K562 (cell line): ENCODE measurements at regions not wholly inside any gene's neighbourhood (a gene's known extent, or its start where the extent isn't known, plus 50 kb on each side); places are given as distances from the start of the nearest gene placed in this dataset.

Experiments used
- AFF4 ChIP-seq: sonication (generic); formaldehyde crosslinking; IDR thresholded peaks from 2 replicates; pipeline ENCODE4 v1.8.0; 2023; ENCODE audit warnings: mild to moderate bottlenecking, missing genetic modification reagents
- CREM ChIP-seq: IDR thresholded peaks from 2 replicates; pipeline ENCODE4 v1.6.1; 2014; ENCODE audit warnings: antibody characterized with exemption, low read depth
- CXXC5 ChIP-seq: fragments of 250-450 bp; sonication (Bioruptor Pico); IDR thresholded peaks from 2 replicates; pipeline ENCODE4 v1.8.0; 2022; ENCODE audit warnings: inconsistent platforms, mild to moderate bottlenecking, moderate library complexity
- NR3C1 ChIP-seq: sonication (generic); formaldehyde crosslinking; IDR thresholded peaks from 2 replicates; pipeline ENCODE4 v1.8.1; 2022; ENCODE audit warnings: missing genetic modification reagents
- ZNF699 ChIP-seq: fragments of 250-450 bp; sonication (Bioruptor Pico); IDR thresholded peaks from 2 replicates; pipeline ENCODE4 v1.8.0; 2021; ENCODE audit warnings: mild to moderate bottlenecking, moderate library complexity; ENCODE audit not compliant: insufficient replicate concordance
- TF ChIP-seq, protein P1 (sequence below): fragments of 200-800 bp; sonication (Bioruptor generic); IDR thresholded peaks from 2 replicates; pipeline ENCODE4 v1.6.1; 2017; ENCODE audit warnings: missing genetic modification characterization, missing compliant biosample characterization

DNA sequence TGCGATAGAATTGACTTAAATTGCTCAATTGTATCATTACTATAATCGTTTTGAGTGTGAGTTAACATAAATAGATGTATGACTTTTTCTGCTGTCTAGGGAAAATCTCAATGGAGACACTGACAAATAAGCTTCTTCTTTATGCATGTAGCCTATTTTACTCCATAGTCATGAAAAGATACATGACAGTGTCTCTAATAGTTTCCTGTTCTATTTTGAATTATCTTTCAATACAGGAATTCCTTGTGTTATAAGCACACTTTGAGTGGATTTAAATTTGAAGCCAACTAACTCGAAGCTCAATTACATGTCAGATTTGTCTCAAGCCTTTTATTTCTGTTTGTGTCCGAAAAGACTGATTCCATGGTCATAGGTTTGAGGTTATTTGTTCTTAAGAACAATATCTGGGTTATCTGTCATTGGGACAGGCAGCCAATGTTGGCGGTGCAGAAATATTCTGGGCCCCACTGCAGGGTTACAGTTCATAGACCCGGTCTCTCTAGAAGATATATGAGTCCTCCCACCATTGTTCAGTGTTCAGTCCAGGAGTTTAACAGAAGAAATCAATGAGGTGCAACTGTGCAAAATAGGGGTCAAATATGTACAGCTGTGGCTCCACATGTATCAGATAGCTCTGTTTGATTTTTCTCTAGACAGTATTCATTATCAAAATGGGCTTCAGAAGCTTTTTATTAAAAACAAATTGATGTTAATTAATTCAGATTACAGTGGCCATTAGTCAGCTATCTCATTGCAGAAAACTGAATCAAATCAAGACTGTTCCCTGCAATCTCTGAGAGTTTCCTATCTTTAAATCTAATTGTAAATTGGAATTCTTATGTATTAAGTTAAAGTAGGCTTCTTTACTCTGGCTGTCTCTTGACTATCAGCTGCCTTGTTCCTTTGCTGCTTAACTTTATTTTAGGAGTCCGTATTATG, 1238.8 kb downstream of the NXPH1 start (continued):
- TF ChIP-seq AFF4 (CRISPR knock-in tag) (no peak), CREM (no peak), ZNF699 (CRISPR knock-in tag) (no peak), NR3C1 (CRISPR knock-in tag) (no peak), CXXC5 (no peak)
- TF ChIP-seq, protein P1, sequence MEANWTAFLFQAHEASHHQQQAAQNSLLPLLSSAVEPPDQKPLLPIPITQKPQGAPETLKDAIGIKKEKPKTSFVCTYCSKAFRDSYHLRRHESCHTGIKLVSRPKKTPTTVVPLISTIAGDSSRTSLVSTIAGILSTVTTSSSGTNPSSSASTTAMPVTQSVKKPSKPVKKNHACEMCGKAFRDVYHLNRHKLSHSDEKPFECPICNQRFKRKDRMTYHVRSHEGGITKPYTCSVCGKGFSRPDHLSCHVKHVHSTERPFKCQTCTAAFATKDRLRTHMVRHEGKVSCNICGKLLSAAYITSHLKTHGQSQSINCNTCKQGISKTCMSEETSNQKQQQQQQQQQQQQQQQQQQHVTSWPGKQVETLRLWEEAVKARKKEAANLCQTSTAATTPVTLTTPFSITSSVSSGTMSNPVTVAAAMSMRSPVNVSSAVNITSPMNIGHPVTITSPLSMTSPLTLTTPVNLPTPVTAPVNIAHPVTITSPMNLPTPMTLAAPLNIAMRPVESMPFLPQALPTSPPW (CRISPR knock-in tag) = no peak
